CMK (cell line): ENCODE measurements at regions not wholly inside any gene's neighbourhood (a gene's known extent, or its start where the extent isn't known, plus 50 kb on each side); places are given as distances from the start of the nearest gene placed in this dataset.

Source experiments
- DNase-seq: peaks from one replicate; pipeline ENCODE4 v3.0.0-alpha.2; 2010; ENCODE audit warnings: low read depth

DNA sequence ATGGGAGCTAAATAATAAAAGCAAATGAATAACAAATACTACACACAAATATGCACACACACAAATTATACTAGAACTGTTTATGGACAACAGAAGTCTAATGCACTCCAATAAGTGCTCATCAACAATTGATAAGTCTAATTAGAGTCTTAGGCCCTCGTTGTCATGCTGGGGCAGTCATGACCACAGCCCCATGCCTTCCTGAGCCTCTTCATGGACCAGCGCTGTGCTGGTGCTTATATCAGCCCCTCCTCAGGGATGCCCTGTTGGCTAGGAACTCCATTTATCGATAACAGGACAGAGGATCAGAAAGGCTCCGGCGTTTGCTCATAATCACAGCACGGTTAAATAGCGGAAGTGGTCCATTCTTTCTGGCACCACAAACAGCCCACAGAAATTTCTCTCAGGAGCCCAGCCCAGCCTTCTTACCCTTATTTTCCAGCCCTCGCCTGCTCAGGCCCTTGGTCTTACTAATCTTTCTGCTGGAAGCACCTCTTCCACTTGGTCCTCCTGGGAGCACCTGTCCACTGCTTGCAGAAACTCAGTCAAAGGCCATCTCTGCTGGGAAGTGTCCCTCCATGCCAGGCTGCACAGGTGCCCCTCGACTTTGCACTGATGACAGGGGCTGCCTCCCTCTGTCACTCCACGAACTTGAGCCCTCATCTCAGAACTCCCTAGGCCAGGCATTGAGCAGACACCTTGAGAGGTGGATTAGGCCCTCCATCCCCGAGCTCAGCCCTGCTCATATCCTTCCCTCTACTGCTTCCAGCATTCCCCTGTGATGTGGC is 500.2 kb upstream of the HS6ST1 start:
- DNase-seq, result no peak

DNA sequence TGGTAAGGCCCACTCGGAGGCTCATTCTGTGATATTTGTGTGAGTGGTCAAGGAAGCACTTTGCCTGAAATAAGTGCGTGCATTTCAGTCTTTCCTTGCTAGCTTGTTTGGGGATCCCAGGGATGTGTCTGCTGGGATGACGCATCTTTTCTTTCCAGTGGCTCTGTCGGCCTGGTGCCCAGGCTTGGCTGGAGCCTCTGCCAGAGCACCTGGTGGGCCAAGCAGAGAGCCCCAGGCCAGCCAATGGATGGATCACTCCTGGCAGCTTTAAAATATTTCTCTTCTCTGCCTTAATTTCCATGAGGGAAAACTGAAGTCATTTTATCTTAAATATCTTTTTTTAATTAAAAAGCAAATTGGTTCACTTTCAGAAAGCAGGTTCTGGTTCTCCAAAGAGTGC is 501.8 kb upstream of the HS6ST1 start:
- DNase-seq, result no peak

DNA sequence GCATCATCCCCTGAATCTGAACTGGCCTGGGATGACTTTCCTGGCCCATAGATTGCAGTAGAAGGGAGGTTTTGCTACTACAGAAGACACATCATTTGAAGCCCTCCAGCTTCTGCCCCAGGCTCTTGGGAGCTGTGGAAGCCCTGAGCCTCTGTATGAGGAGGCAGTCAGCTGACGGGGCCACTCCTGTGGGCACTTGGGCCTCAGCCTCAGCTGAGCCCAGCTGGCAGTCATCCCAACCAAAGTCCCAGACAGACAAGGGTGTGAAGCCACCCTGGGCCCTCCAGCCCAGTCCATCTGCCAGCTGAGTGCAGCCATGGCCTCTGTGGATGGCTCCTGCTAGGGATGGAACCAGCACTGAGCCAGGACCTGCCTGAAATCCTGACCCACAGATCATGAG is 502.3 kb upstream of the HS6ST1 start:
- DNase-seq, result no peak

DNA sequence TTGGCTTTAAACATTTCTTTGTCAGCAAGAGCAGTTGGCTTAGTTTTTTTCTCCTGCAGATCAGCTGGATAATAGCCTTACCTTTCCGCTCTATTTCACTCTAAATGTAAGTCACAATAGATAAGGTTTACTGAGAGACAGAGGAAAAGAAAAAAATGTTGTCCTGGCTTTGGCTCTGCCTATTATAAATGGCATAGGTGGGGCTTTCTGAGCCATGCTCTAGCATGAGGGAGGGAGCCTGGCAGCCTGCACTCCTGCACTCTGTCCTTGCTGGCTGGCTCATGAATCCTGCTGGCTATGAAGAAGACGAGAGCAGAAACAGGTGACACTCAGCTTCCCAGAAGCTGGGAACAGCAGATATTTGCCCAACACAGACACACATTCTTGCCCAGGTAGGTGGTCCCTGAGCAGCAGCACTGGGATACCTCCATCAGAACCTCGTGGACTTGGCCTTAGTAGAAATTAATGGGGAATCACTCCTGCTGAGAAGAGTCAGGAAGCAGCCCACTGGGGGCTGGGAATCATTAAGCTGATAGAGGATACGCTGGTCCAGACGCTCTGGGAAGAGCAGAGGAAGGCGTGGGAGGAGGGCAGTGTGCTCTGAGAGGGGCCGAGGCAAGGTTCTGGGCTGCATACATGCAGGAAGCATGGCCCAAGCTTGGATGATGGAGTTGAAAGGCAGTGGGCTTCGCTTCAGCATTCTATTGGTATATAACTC is 514.4 kb upstream of the HS6ST1 start:
- DNase-seq, result no peak

DNA sequence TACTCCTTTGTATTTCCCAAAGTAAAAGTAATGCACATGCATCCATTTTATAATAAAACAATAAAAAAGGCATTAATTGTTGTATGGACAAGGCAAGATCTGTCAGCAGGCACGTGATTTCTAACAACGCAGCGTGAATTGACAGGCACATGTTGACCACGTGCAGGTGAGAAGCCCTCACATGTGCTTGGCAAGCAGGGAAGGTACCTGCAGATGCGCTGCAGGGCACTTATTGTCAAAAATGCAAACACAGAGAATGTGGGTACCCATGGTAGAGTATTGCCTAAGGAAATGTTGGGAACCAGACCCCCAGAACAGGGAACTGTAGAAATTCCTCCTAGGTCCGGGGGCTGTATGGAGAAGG is 515.0 kb upstream of the HS6ST1 start:
- DNase-seq, result no peak

DNA sequence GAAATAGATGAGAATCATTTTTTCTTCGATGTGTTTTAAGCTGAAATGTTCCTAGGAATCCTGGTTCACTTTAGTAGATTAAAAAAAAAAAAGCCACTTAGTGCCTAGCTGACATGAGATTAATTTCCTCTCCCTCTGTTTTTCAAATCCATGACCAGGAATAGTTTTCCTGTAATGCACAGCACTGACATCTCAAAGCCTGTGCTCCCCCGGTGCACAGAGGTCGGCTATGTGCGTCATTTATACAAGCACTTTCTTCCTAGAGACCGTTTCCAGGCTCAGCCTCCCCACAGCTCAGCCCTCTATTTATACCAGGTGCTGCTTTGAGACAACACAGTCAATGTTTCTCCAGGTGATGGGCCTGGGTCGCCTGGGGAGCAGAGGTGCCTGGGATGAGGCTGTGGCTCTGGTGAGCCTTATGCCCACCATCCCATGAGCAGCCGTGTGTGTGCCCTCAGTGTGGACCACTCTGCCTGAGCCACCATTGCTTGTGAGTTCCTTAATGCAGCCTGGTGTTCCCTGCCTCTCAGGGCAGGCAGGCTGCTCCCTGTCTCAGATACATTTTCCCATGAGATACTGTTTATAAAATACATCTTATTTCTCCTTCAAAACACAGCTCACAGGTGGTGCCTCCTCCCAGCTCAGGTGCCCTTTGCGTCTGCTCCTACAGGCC is 515.7 kb upstream of the HS6ST1 start:
- DNase-seq, result no peak

DNA sequence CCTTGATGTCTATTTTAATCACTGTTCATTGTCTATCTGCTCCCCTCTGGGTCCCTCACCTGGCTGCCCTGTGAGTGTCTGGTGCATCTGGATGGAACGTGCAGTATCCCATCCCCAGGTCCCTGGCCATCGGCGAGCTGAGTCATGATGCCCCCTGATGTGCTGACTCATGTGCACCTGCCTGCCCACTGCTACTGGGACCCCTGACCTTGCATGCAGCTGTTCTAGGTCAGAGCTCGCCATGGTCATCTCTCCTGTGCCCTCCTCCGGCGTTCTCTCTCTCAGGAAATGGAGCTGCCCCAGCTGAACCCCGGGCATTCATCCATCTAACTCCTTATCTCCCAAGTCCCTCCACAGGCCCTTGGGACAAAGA is 516.2 kb upstream of the HS6ST1 start:
- no peak for DNase-seq

DNA sequence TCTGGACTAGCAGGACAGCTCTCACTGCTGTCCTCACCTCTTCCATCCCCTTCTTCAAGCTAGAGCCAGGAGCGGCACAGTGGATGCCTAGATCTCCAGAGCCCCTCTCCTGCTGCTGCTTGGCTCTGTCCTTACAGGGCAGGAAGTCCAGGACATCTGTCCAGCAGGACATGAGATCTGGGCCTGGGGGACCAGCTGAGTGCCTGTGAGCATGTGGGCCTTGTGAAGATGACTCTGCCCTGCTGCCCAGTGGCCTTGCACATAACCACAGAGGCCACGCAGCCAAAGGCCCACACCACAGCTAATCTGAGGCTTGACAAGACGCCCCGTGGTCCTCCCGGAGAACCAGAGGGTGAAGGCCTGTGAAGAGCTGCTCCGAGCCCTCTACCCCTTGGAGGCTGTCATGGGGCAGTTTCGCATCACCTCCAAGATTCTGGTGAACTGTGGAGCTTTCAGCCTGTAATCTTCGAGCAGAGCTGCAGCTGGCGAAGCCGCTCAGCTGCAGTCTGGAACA is 516.7 kb upstream of the HS6ST1 start:
- no peak for DNase-seq

DNA sequence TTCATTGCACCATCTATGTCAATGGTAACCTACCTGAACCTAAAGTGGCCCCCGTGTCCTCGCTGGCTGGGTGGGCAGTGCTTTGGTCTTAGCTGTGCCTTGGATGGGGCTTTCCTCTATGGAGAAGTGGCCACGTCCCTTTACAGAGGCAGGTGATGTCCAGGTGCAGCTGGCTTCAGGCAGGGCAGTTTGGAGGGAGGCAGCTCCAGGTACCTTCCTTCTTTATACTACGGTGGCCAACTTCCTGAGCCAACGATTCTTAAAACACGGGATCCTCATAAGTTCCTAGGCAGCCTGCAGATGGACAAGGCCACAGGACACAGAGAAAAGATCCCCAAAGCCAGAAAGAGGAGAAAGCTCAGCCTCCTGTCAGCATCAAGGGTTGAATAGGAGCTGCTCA is 517.3 kb upstream of the HS6ST1 start:
- DNase-seq, result no peak

DNA sequence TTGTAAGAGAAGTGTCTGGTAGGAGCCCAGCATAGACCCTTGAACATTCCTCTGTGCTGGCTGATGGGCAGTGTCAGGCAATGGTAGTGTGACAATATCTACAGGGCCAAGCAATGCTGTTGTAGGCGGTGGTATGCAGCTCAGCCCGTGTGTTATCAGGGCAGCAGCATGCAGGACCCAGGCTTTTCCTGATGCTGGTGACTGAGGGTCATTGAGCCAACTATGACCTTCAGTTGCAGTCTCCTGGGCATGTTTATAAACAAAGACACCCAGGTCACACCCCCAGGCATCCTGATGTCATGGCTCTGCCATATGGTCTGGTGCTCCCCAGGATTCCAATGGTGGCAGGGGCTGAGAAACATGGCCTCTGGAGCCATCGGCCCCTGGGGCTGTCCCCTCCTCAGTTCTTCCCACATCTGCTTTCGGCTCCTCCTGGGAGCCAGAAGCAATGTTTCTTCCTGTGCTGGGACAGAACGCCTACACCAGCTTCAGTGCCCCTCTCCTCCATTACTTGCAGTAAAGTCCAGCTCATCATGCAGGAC is 518.0 kb upstream of the HS6ST1 start:
- no peak for DNase-seq

DNA sequence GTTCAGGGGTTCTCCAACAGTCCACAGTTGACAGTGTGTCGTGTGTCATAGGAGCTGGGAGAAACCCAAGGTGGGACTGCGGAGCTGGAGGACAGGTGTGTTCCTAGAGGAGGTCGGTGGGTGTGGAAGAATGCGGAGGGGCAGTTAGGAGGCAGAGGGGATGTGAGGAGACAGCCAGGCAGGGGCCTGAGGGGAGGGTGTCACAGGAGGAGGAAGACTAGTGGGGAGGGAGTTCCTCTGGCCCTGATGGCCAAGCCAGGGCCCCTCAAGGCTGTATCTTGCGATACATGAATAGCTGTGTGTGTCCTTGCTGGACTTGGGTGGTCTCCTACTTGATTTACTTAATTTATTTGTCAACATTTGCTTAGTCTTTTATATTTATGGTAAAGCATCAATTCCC is 519.6 kb upstream of the HS6ST1 start:
- DNase-seq, result no peak

DNA sequence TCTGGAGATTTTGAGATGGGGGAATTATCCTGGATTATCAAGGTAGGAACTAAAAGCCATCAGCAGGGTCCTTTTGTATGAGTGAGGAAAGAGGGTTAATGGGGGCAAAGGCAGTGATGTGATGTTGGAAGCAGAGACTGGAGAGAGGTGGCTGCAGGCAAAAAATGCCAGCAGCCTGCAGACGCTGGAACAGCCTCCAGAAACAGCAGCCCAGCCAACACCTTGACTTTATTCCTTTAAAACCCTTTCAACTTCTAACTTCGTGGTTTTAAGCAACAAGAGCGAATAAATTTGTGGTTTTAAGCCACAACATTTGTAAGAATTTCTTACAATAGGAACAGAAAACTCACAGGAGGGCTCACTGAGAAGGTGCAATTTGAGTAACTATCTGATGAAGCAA is 523.1 kb upstream of the HS6ST1 start:
- no peak for DNase-seq

DNA sequence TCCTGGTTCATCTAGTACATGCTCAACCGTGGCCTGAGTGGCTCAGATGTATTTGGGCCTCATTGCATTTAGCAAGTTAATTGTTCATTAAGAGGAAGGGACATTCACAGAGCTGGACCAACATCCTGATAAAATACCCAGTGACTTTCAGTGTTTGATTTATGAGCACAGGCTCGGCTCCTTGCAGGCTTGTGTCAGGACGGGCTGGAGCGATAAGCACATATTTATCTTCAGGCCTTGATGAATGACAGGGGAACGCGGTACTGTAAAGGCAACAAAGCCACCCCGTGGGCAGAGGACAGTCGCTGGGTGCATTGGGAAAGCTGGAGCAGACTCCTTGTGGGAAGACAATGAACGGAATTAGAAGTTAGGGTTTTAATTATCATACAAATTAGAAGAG is 548.6 kb upstream of the HS6ST1 start:
- no peak for DNase-seq

DNA sequence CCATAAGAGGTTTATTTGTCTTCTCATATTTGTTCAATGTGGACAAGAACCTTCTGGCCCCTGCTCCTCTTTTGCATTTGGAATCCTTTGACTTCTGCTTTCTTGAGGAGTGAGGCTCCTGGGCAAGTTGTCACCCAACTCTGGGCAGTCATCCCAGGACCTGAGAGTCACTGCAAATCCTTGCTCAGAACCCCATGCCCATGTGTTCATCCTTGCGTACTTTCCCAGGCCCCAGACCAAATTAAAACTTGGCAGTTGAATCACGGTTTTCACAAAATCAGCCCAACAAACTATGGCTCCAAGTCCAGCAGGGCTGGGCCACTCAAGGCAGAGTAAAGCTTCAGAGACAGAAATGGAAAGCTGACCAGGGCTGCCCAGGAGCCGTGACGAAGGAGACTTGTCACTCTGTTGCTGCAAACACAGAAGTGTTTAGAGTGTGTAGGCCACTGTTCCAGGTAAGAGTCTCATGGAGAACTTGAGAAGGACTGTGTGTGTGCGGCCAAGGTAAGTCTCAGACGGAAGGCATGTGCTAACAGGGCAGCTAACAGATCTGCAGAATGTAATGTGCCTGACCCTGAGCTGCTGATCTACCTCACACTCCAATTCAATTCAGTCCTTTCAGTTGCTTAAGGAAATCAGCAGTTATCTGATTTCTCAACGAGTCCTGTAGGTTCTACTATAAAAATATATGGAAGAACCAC is 549.4 kb upstream of the HS6ST1 start:
- no peak for DNase-seq

DNA sequence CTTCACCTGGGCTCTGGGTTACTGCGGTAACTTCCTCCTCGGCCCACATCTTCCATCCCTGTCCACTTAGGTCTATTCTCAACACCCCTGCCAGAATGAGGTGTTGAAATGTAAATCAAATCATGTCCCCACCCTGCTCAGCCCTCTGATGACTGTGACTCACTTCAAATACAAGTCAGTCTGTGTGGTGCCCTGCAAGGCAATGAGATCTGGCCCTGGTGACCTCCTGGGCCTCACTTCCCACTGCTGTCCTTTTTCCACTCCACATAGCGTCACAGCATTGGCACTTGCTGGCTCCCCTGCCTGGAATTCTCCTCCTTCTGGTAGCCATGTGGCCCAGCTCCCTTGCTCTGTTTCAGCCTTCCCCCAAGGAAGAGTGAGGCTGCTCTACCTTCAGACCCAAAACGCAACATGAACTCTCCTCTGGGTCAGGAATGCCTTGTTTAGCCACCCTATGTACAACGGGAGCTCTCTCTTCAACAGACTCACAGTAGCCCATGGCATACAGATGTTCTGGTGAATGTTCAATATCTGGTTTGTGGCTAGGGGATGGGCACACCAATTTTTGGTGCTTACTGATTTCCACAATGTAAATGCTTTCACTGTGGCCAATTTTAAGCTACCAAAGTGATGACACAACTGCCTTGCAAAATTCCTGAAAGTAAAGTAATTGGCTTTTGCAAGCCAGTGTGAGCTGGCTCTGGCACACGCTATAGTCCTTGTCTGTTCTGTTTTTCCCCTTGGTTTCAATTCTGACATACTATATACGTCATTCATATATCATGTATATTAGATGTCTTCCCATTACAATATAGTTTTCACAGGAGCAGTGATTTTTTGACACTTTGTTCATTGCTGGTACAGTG is 550.3 kb upstream of the HS6ST1 start:
- no peak for DNase-seq

DNA sequence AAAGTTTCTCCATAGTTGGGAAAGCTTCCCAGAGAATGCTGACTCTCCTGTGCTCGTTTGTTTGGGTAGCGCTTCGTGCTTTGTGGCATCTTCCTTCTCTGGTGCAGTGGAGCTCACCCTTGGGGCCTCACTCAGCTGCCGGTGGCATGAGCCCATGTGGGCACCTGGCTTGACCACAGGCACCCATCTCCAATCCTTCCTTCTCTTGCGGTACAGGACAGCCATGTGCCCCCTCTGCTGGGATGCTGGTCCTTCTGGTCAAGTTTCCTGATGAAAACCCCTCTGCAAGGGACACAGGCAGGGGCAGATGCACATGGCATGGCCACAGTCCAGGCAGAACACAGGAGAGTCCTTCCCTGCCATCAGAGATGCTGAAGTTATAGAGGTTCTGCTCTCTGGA is 555.9 kb upstream of the HS6ST1 start:
- DNase-seq, result no peak

DNA sequence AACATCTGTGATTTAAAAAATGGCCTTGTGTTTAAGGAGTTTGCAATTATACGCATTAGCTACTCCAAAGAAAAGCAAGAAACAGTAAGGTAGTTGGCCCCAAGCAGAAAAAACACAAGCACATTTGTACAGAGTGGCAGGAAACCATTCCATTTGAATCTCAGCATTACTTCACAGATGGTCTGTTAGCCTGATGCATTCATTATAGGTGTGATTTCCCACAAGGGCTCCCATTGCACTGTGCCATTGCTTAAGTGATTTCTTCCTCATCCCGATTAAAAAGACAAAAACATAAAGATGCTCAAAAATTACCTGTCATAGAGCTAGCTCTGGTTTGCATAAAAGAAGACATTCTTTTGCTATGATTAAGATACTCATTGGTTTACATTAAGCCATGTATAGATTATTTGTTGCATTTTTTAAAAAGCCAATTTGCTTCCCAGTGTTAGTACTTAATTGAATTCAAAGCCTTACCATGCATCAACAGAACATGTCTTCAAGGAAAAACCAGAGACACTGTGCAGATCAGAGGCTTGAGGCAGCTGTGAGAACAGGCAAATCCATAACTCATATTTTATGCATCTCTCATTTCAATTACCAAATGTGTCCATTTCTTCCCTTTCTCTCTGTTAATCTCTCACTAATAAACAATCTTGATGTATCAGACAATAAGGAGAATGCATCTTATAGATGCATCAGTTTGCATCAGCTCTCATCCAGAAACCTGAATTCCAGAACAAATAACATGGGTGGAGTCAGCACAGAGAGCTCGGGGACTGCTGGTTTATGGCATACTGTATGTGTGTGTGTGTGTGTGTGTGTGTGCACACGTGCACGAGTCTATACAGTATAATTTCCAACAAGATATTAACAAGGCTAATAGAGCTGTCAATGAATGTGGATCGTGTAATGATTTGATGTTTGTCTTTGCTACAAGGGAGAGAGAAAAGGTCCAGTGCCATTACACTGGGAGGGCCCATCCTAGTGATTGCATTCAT is 558.6 kb upstream of the HS6ST1 start:
- DNase-seq, result no peak

DNA sequence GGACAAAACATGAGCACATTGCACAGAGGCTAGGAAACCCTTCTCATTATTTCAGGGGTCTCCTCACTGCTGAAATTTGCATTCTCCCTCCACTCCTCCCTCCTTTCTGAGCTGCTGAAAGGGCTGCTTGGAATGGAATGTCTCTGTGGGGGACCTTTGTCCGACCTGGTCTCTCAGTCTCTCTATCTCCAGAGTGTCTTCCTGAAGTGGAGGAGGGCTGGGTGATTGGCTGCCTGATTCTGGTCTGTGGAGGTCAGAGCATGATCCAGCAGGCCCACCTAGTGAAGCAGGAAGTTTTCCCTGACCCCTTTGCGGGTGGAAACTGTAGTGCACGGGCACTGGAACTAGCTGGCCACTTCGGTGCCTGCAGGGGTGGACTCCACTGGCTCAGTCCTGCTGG is 560.5 kb upstream of the HS6ST1 start:
- no peak for DNase-seq

DNA sequence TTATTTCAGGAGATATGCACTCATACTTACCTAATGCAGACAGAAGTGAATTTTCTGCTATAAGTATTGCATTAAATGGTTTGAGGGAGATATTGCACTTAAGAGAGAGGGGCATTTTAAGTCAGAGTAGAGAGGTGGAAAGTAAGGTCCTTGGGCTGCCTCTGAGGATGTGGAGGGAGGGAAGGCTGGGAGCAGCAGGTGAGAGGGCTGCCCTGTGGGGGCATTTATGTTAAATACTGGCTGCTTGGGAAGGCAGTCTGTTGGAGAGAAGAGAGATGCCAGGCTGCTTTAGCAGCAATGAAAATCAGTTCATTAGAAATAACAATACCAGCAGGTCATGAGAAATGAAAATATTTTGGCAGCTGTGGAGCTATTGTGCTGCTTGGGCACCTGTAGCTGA is 576.2 kb upstream of the HS6ST1 start:
- DNase-seq, result no peak
